Hepatocyte (in vitro differentiated cells): ENCODE measurements at regions not wholly inside any gene's neighbourhood (a gene's known extent, or its start where the extent isn't known, plus 50 kb on each side); places are given as distances from the start of the nearest gene placed in this dataset.

ENCODE experiments used
- DNase-seq: peaks from one replicate; pipeline ENCODE4 v3.0.0-alpha.2; 2016; ENCODE audit warnings: low spot score
- H2AFZ ChIP-seq: fragments of 200-600 bp; sonication (generic); 2 replicates; pipeline ENCODE4 v1.6.0; 2016; ENCODE audit warnings: antibody characterized with exemption, mild to moderate bottlenecking
- H3K27ac ChIP-seq: fragments of 200-600 bp; sonication (generic); 2 replicates; pipeline ENCODE4 v1.5.1; 2016; ENCODE audit warnings: mild to moderate bottlenecking
- H3K27me3 ChIP-seq: fragments of 200-600 bp; sonication (generic); 2 replicates; pipeline ENCODE4 v1.6.1; 2016
- H3K36me3 ChIP-seq: fragments of 200-600 bp; sonication (generic); replicated peaks from 2 replicates; pipeline ENCODE4 v1.5.1; 2016; ENCODE audit warnings: low read depth; ENCODE audit not compliant: insufficient read depth
- H3K4me1 ChIP-seq: fragments of 200-600 bp; sonication (generic); 2 replicates; pipeline ENCODE4 v1.5.1; 2016; ENCODE audit warnings: mild to moderate bottlenecking, moderate library complexity; ENCODE audit not compliant: insufficient read depth
- H3K4me2 ChIP-seq: fragments of 200-600 bp; sonication (generic); 2 replicates; pipeline ENCODE4 v1.6.0; 2016
- H3K4me3 ChIP-seq: fragments of 200-600 bp; sonication (generic); 2 replicates; pipeline ENCODE4 v1.5.1; 2016; ENCODE audit warnings: mild to moderate bottlenecking
- H3K79me2 ChIP-seq: fragments of 200-600 bp; sonication (generic); 2 replicates; pipeline ENCODE4 v1.6.0; 2017; ENCODE audit warnings: mild to moderate bottlenecking
- H3K9me2 ChIP-seq: fragments of 200-600 bp; sonication (generic); replicated peaks from 2 replicates; pipeline ENCODE4 v1.6.0; 2017; ENCODE audit warnings: mild to moderate bottlenecking; ENCODE audit not compliant: insufficient read depth
- H3K9me3 ChIP-seq: fragments of 200-600 bp; sonication (generic); 2 replicates; pipeline ENCODE4 v1.5.1; 2016; ENCODE audit warnings: low read depth, mild to moderate bottlenecking
- H4K20me1 ChIP-seq: fragments of 200-600 bp; sonication (generic); 2 replicates; pipeline ENCODE4 v1.6.0; 2016; ENCODE audit warnings: mild to moderate bottlenecking; ENCODE audit not compliant: insufficient read depth, poor library complexity, severe bottlenecking
- EZH2 ChIP-seq: fragments of 200-600 bp; sonication (generic); IDR thresholded peaks from 2 replicates; pipeline ENCODE4 v1.6.1; 2016; ENCODE audit warnings: antibody characterized with exemption, mild to moderate bottlenecking, borderline replicate concordance
- EZH2phosphoT487 ChIP-seq: fragments of 200-600 bp; sonication (generic); IDR thresholded peaks from one replicate; pipeline ENCODE4 v1.6.1; 2018; ENCODE audit warnings: antibody characterized with exemption, mild to moderate bottlenecking, low read depth, moderate library complexity; ENCODE audit not compliant: unreplicated experiment, severe bottlenecking
- WGBS: methylation state at CpG from one replicate; pipeline ENCODE4 v1.1.6; 2016; ENCODE audit warnings: low lambda C conversion rate; ENCODE audit errors: missing lambda C conversion rate; 5-methylcytosine and 5-hydroxymethylcytosine counted together
- TF ChIP-seq, protein P1 (sequence below): fragments of 200-600 bp; sonication (generic); IDR thresholded peaks from 2 replicates; pipeline ENCODE4 v1.5.1; 2016; ENCODE audit warnings: antibody characterized with exemption, mild to moderate bottlenecking; ENCODE audit not compliant: poor library complexity

DNA sequence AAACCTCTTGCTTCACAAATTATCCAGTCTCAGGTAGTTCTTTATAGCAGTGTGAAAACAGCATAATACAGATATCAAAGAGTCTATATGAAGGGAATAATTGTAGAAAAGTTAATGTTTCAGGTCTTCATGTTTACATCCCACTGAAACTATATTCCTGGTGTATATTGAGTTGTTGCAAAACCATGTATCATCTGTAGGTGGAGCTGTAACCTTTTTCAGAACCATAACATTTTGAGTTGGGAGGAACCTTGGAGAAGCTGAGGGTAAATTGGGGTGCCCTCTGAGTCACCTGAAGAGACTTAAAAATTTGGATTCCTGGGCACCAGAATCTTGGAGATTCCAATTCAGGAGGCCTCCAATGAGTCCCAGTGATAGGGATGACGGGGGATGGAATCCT is 51.9 kb upstream of the TAPT1 start:
- no peaks in the 10 kb centered on the region for H3K36me3 ChIP-seq
- WGBS = 96% methylated on average over 1 of the region's 1 CpG
- H3K27ac ChIP-seq = no peak overlapping the region
- H3K4me2 ChIP-seq = no peak overlapping the region
- DNase-seq = no peak
- H4K20me1 ChIP-seq = no peaks in the 10 kb centered on the region
- TF ChIP-seq EZH2 (no peak), EZH2phosphoT487 (no peak)
- TF ChIP-seq, protein P1, sequence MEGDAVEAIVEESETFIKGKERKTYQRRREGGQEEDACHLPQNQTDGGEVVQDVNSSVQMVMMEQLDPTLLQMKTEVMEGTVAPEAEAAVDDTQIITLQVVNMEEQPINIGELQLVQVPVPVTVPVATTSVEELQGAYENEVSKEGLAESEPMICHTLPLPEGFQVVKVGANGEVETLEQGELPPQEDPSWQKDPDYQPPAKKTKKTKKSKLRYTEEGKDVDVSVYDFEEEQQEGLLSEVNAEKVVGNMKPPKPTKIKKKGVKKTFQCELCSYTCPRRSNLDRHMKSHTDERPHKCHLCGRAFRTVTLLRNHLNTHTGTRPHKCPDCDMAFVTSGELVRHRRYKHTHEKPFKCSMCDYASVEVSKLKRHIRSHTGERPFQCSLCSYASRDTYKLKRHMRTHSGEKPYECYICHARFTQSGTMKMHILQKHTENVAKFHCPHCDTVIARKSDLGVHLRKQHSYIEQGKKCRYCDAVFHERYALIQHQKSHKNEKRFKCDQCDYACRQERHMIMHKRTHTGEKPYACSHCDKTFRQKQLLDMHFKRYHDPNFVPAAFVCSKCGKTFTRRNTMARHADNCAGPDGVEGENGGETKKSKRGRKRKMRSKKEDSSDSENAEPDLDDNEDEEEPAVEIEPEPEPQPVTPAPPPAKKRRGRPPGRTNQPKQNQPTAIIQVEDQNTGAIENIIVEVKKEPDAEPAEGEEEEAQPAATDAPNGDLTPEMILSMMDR = no peak
- no peak overlapping the region for H2AFZ ChIP-seq
- H3K9me2 ChIP-seq = no peaks in the 10 kb centered on the region
- no peaks in the 10 kb centered on the region for H3K79me2 ChIP-seq
- no peaks in the 10 kb centered on the region for H3K27me3 ChIP-seq
- no peak overlapping the region for H3K4me3 ChIP-seq
- H3K9me3 ChIP-seq = peaks cover 6% of the 10 kb centered on the region
- no peaks in the 10 kb centered on the region for H3K4me1 ChIP-seq
